ENCODE measurements at regions not wholly inside any gene's neighbourhood (a gene's known extent, or its start where the extent isn't known, plus 50 kb on each side); places are given as distances from the start of the nearest gene placed in this dataset.
"Not testable (repeated sequence)": the region's sequence is repeated elsewhere in the genome, so short reads cannot be mapped to it uniquely, and the experiment has no call there.

GRCh38 chr4:104549736-104550135 lies 55.0 kb upstream of the CXXC4 start:
- H3K4me1 Mint-ChIP-seq (ENCODE audit: low read depth) = no peaks in the 10 kb centered on the region
- H3K27me3 Mint-ChIP-seq (ENCODE audit: low read depth) = no peaks in the 10 kb centered on the region
- no peaks in the 10 kb centered on the region for H3K9me3 Mint-ChIP-seq
- no peak overlapping the region for H3K4me3 Mint-ChIP-seq
- H3K36me3 Mint-ChIP-seq (ENCODE audit: low read depth) = no peaks in the 10 kb centered on the region
- no peak overlapping the region for H3K27ac Mint-ChIP-seq

DNA sequence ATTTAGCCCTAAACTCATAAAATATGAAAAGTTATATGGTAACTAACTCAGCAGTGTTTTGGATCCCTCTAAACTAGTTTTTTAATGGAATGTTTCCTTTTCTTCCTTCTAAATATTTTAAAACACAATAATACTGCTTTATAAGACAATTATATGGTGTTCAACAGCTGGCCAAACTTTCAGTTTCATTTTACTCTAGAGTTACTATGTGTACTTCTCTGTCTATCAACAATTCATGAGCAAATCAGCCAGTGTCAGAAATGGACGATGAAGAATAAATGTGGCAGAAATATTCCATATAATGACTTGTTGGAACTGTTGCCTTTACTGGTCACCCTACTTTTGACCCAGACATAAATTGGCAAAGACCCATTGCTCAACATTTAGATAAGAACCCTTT lies 64.8 kb upstream of the CXXC4 start:
- H3K4me1 Mint-ChIP-seq (ENCODE audit: low read depth) = no peaks in the 10 kb centered on the region
- H3K36me3 Mint-ChIP-seq (ENCODE audit: low read depth) = no peaks in the 10 kb centered on the region
- no peak overlapping the region for H3K4me3 Mint-ChIP-seq
- peaks cover 3% of the 10 kb centered on the region for H3K9me3 Mint-ChIP-seq
- H3K27me3 Mint-ChIP-seq (ENCODE audit: low read depth) = no peaks in the 10 kb centered on the region
- no peak overlapping the region for H3K27ac Mint-ChIP-seq

- no peak overlapping the region for H3K4me3 Mint-ChIP-seq
- H3K4me1 Mint-ChIP-seq (ENCODE audit: low read depth) = no peaks in the 10 kb centered on the region
- H3K36me3 Mint-ChIP-seq (ENCODE audit: low read depth) = no peaks in the 10 kb centered on the region
- no peaks in the 10 kb centered on the region for H3K27me3 Mint-ChIP-seq (ENCODE audit: low read depth)
- H3K9me3 Mint-ChIP-seq = peaks cover 4% of the 10 kb centered on the region
- H3K27ac Mint-ChIP-seq = no peak overlapping the region
Measured at GRCh38 chr4:104571341-104571740, 76.6 kb upstream of the CXXC4 start.

GRCh38 chr4:104574371-104574770 lies 79.7 kb upstream of the CXXC4 start:
- Mint-ChIP-seq H3K9me3 (no peaks in the 10 kb centered on the region), H3K4me3 (no peak overlapping the region), H3K36me3 (ENCODE audit: low read depth) (no peaks in the 10 kb centered on the region), H3K27me3 (ENCODE audit: low read depth) (no peaks in the 10 kb centered on the region), H3K27ac (no peak overlapping the region), H3K4me1 (ENCODE audit: low read depth) (no peaks in the 10 kb centered on the region)

DNA sequence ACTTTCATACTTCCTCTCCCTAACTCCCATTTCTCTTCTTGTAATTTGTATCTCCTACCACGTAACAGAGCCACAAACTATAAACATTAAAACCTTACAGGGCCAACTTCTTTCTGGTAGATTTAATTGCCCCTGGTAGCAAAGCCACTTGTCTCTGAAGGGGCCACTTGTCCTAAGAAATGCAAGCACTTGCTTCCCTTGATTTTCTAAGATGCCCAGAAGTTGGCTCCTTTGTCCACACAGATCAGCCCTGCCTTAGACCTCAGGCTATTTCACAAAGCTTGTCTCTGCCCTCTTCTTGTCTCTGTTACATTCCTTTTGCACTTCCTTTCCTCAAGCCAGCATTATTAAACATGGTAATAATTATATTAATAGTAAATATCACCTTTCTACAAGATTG lies 80.6 kb upstream of the CXXC4 start:
- no peaks in the 10 kb centered on the region for H3K9me3 Mint-ChIP-seq
- H3K27me3 Mint-ChIP-seq (ENCODE audit: low read depth) = no peaks in the 10 kb centered on the region
- no peaks in the 10 kb centered on the region for H3K4me1 Mint-ChIP-seq (ENCODE audit: low read depth)
- H3K27ac Mint-ChIP-seq = no peak overlapping the region
- no peak overlapping the region for H3K4me3 Mint-ChIP-seq
- H3K36me3 Mint-ChIP-seq (ENCODE audit: low read depth) = no peaks in the 10 kb centered on the region

DNA sequence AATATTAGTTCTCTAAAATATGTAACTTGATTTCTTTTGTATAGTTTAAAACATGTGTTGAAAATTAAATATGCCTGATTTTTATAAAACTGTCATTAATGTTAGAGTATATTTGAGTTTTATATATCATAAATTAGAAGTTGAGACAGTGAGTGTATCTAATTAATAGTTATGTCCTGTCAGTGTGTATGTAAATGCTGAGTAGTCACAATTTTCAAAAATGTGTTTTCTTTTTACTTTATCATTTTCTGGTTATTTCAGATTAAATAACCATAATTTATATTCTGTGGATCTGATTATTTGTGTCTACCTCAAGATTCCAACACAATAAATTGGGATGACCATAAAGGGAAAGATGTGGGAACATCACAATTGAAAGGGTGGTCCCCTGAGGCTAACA lies 82.7 kb upstream of the CXXC4 start:
- no peak overlapping the region for H3K27ac Mint-ChIP-seq
- no peak overlapping the region for H3K4me3 Mint-ChIP-seq
- no peaks in the 10 kb centered on the region for H3K9me3 Mint-ChIP-seq
- no peaks in the 10 kb centered on the region for H3K4me1 Mint-ChIP-seq (ENCODE audit: low read depth)
- H3K27me3 Mint-ChIP-seq (ENCODE audit: low read depth) = no peaks in the 10 kb centered on the region
- H3K36me3 Mint-ChIP-seq (ENCODE audit: low read depth) = no peaks in the 10 kb centered on the region

DNA sequence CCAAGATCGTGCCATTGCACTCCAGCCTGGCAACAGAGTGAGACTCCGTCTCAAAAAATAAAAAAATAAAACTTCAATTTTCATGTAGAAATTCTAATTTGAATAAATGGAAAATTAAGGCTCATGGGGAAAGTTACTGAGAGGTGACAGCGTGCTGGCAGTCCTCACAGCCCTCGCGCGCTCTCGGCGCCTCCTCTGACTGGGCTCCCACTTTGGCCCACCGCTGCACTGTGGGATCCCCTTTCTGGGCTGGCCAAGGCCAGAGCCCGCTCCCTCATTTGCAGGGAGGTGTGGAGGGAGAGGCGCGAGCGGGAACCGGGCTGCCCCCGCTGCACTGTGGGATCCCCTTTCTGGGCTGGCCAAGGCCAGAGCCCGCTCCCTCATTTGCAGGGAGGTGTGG lies 86.8 kb upstream of the CXXC4 start:
- H3K36me3 Mint-ChIP-seq (ENCODE audit: low read depth); H3K4me1 Mint-ChIP-seq (ENCODE audit: low read depth); H3K27ac Mint-ChIP-seq; H3K27me3 Mint-ChIP-seq (ENCODE audit: low read depth); H3K9me3 Mint-ChIP-seq; H3K4me3 Mint-ChIP-seq: not testable (repeated sequence)

- not testable (repeated sequence) for H3K9me3 Mint-ChIP-seq; H3K4me1 Mint-ChIP-seq (ENCODE audit: low read depth); H3K27ac Mint-ChIP-seq; H3K36me3 Mint-ChIP-seq (ENCODE audit: low read depth); H3K27me3 Mint-ChIP-seq (ENCODE audit: low read depth); H3K4me3 Mint-ChIP-seq
Measured at GRCh38 chr4:104582056-104582455, 87.4 kb upstream of the CXXC4 start.

GRCh38 chr4:104589264-104589868 lies 94.7 kb upstream of the CXXC4 start:
- Mint-ChIP-seq H3K27ac (no peak overlapping the region), H3K36me3 (ENCODE audit: low read depth) (no peaks in the 10 kb centered on the region), H3K9me3 (no peaks in the 10 kb centered on the region), H3K4me3 (no peak overlapping the region), H3K4me1 (ENCODE audit: low read depth) (peaks cover 2% of the 10 kb centered on the region), H3K27me3 (ENCODE audit: low read depth) (no peaks in the 10 kb centered on the region)

GRCh38 chr4:104591510-104591911 lies 96.8 kb upstream of the CXXC4 start:
- no peaks in the 10 kb centered on the region for H3K9me3 Mint-ChIP-seq
- no peak overlapping the region for H3K27ac Mint-ChIP-seq
- H3K36me3 Mint-ChIP-seq (ENCODE audit: low read depth) = no peaks in the 10 kb centered on the region

DNA sequence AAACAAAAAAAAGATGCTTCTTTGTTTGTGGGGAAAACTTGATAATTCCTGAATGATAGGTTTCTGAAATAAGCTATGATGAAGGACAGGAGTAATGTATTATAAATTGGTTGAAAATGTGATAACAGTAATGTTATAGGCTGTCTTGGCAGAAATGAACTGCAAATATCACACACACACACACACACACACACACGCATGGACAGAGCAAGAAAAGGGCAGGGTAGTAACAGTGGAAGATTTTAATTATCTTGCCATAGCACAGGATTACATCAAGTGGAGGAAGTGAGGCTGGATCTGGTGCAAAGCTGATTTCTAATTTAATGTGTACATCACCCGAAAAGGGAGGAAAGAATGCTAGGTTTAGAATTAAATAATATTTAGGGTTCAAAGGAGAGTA lies 97.5 kb upstream of the CXXC4 start:
- Mint-ChIP-seq H3K9me3 (no peaks in the 10 kb centered on the region), H3K36me3 (ENCODE audit: low read depth) (no peaks in the 10 kb centered on the region), H3K4me1 (ENCODE audit: low read depth) (peaks cover 2% of the 10 kb centered on the region), H3K27ac (no peak overlapping the region), H3K27me3 (ENCODE audit: low read depth) (no peaks in the 10 kb centered on the region), H3K4me3 (no peak overlapping the region)

More at GRCh38 chr4:104591510-104591911, 96.8 kb upstream of the CXXC4 start:
- Mint-ChIP-seq H3K27me3 (ENCODE audit: low read depth) (no peaks in the 10 kb centered on the region), H3K4me1 (ENCODE audit: low read depth) (peaks cover 2% of the 10 kb centered on the region), H3K4me3 (no peak overlapping the region)

GRCh38 chr4:104593019-104593418 lies 98.3 kb upstream of the CXXC4 start:
- no peak overlapping the region for H3K27ac Mint-ChIP-seq
- no peaks in the 10 kb centered on the region for H3K9me3 Mint-ChIP-seq
- no peak overlapping the region for H3K4me3 Mint-ChIP-seq
- peaks cover 2% of the 10 kb centered on the region for H3K4me1 Mint-ChIP-seq (ENCODE audit: low read depth)
- no peaks in the 10 kb centered on the region for H3K36me3 Mint-ChIP-seq (ENCODE audit: low read depth)
- H3K27me3 Mint-ChIP-seq (ENCODE audit: low read depth) = no peaks in the 10 kb centered on the region

- Mint-ChIP-seq H3K9me3 (no peaks in the 10 kb centered on the region), H3K4me1 (ENCODE audit: low read depth) (peaks cover 2% of the 10 kb centered on the region), H3K4me3 (no peak overlapping the region), H3K36me3 (ENCODE audit: low read depth) (no peaks in the 10 kb centered on the region), H3K27ac (no peak overlapping the region), H3K27me3 (ENCODE audit: low read depth) (no peaks in the 10 kb centered on the region)
Measured at GRCh38 chr4:104596189-104596588, 101.5 kb upstream of the CXXC4 start.

DNA sequence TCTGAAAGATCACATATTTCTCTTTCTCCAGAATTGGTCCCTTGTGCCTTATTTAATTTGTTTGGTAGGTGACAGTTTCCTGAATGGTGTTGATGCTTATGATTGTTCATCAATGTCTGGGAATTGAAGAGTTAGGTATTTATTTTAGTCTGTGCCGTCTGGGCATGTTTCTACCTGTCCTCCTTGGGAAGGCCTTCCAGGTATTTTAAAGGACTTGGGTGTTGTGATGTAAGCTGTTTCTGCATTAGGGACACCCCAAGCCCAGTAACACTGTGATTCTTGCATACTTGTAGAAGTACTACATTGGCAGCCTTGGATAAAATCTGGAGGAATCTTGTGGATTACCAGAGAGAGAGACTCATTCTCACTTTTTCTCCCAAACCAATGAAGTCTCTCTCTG lies 120.8 kb upstream of the CXXC4 start:
- H3K4me3 Mint-ChIP-seq = no peak overlapping the region

DNA sequence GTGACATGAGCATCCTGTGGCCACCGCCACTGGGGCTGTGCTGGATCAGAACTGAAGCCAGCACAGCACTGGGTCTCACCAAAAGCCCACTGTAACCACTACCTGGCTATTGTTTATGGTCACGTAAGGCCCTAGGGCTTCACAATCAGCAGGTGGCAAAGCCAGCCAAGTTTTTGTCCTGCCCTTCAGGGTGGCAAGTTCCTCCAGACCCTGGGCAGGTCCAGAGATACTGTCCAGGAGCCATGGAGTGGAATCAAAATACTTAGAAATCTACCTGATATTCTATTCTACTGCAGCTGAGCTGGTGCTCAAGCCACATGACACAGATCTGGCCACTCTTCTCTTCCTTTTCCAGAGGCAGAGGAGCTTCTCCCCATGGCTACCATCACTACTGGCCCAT lies 121.2 kb upstream of the CXXC4 start:
- Mint-ChIP-seq H3K4me3 (no peak overlapping the region), H3K27ac (no peak overlapping the region), H3K27me3 (ENCODE audit: low read depth) (no peaks in the 10 kb centered on the region), H3K9me3 (no peaks in the 10 kb centered on the region), H3K36me3 (ENCODE audit: low read depth) (no peaks in the 10 kb centered on the region), H3K4me1 (ENCODE audit: low read depth) (no peaks in the 10 kb centered on the region)

More for the DNA sequence above, 120.8 kb upstream of the CXXC4 start:
- Mint-ChIP-seq H3K9me3 (no peaks in the 10 kb centered on the region), H3K27ac (no peak overlapping the region), H3K27me3 (ENCODE audit: low read depth) (no peaks in the 10 kb centered on the region), H3K4me1 (ENCODE audit: low read depth) (no peaks in the 10 kb centered on the region), H3K36me3 (ENCODE audit: low read depth) (no peaks in the 10 kb centered on the region)

DNA sequence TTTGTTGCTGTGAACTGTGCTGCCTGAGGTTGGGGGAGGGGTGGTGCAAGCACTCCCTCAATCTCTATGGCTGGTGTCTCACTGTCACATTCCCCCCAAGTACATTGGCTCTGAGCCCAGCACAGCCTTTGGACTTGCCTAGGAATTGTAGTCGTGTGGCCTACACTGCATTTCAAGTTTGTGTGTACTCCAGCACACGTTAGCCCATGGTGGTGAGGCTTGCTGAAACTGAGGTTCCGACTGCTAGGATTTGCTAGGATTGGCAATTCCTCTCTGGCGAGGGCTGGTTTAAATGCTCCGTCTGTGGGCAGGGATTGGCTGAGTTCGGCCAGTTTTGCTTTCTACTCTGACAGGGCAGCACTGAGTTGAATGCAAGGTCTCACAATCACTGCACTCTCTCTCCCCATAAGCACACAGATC lies 121.7 kb upstream of the CXXC4 start:
- no peak overlapping the region for H3K27ac Mint-ChIP-seq
- H3K4me1 Mint-ChIP-seq (ENCODE audit: low read depth) = no peaks in the 10 kb centered on the region
- no peak overlapping the region for H3K4me3 Mint-ChIP-seq
- no peaks in the 10 kb centered on the region for H3K27me3 Mint-ChIP-seq (ENCODE audit: low read depth)
- H3K36me3 Mint-ChIP-seq (ENCODE audit: low read depth) = no peaks in the 10 kb centered on the region
- no peaks in the 10 kb centered on the region for H3K9me3 Mint-ChIP-seq
